ENCODE measurements at regions not wholly inside any gene's neighbourhood (a gene's known extent, or its start where the extent isn't known, plus 50 kb on each side); places are given as distances from the start of the nearest gene placed in this dataset.
"Not testable (repeated sequence)": the region's sequence is repeated elsewhere in the genome, so short reads cannot be mapped to it uniquely, and the experiment has no call there.

GRCh38 chr6:8170754-8171153 is 68.4 kb upstream of the EEF1E1 start:
- H3K9me3 ChIP-seq (ENCODE audit: low read depth), result no peaks in the 10 kb centered on the region
- no peaks in the 10 kb centered on the region for H3K4me1 ChIP-seq (ENCODE audit: low read depth)
- H3K27me3 ChIP-seq, result no peaks in the 10 kb centered on the region
- no peak for TF ChIP-seq CTCF (IDR thresholded peaks at IDR 0.05; ENCODE audit: low read depth, low read length)
- no peak overlapping the region for H3K4me3 ChIP-seq
- no peak for DNase-seq (ENCODE audit: low read depth in 1 of 2, low spot score in 1 of 2)
- H3K36me3 ChIP-seq, result no peaks in the 10 kb centered on the region
- no peak overlapping the region for H3K27ac ChIP-seq

DNA sequence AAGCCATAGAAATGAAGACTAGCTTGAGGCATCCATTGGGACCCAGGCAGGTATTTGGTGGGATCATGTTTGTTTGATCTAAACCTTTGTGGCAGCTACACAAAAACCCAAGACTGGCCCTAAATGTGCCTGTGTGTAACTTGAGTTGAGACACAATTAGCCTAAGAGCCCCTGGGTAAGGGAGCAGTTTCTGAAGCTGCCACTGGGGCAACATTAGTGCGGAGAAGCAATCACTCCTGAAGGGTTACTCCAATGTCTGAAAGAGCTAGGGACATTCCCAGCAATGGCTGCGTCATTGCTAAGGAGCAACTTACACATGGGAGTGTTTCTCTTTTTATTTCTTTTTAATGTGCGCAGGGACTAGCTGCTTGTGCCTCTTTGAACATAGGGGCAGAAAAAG is 67.9 kb upstream of the EEF1E1 start:
- H3K27me3 ChIP-seq, result no peaks in the 10 kb centered on the region
- no peak for DNase-seq (ENCODE audit: low read depth in 1 of 2, low spot score in 1 of 2)
- no peaks in the 10 kb centered on the region for H3K36me3 ChIP-seq
- no peak for TF ChIP-seq CTCF (IDR thresholded peaks at IDR 0.05; ENCODE audit: low read depth, low read length)
- no peak overlapping the region for H3K4me3 ChIP-seq
- H3K9me3 ChIP-seq (ENCODE audit: low read depth), result no peaks in the 10 kb centered on the region
- no peaks in the 10 kb centered on the region for H3K4me1 ChIP-seq (ENCODE audit: low read depth)
- no peak overlapping the region for H3K27ac ChIP-seq

DNA sequence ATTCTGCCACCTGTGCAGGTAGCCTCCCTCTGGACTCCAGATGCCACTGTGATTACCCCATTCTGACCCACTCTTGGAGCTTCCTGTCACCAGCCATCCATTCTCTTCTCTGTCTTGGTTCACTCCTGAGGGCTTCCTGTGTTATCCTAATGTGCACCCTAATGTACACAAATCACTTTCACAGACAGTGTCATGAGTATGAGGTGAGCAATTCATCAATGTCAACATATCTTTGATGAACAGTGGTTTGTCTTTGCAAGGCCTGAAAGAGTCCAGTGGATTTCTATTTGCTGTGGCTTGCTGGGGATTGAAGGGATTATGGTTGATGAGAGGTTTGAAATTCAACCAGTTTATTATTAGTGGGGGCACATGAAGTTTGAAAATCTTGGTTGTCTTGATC is 63.8 kb upstream of the EEF1E1 start:
- no peak for TF ChIP-seq CTCF (IDR thresholded peaks at IDR 0.05; ENCODE audit: low read depth, low read length)
- DNase-seq (ENCODE audit: low read depth in 1 of 2, low spot score in 1 of 2), result no peak
- no peaks in the 10 kb centered on the region for H3K36me3 ChIP-seq
- no peaks in the 10 kb centered on the region for H3K4me1 ChIP-seq (ENCODE audit: low read depth)
- H3K4me3 ChIP-seq, result no peak overlapping the region
- H3K27ac ChIP-seq, result no peak overlapping the region
- no peaks in the 10 kb centered on the region for H3K27me3 ChIP-seq
- no peaks in the 10 kb centered on the region for H3K9me3 ChIP-seq (ENCODE audit: low read depth)

DNA sequence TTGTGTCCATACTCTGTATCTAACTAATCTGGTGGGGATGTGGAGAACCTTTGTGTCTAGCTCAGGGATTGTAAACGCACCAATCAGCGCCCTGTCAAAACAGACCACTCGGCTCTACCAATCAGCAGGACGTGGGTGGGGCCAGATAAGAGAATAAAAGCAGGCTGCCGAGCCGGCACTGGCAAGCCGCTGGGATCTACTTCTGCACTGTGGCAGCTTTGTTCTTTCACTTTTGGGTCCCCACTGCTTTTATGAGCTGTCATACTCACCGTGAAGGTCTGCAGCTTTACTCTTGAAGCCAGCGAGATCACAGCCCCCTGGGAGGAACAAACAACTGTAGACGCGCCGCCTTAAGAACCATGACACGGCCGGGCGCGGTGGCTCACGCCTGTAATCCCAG is 62.7 kb upstream of the EEF1E1 start:
- not testable (repeated sequence) for H3K36me3 ChIP-seq; H3K4me1 ChIP-seq (ENCODE audit: low read depth); H3K4me3 ChIP-seq; DNase-seq (ENCODE audit: low read depth in 1 of 2, low spot score in 1 of 2); H3K27ac ChIP-seq; H3K9me3 ChIP-seq (ENCODE audit: low read depth); H3K27me3 ChIP-seq

DNA sequence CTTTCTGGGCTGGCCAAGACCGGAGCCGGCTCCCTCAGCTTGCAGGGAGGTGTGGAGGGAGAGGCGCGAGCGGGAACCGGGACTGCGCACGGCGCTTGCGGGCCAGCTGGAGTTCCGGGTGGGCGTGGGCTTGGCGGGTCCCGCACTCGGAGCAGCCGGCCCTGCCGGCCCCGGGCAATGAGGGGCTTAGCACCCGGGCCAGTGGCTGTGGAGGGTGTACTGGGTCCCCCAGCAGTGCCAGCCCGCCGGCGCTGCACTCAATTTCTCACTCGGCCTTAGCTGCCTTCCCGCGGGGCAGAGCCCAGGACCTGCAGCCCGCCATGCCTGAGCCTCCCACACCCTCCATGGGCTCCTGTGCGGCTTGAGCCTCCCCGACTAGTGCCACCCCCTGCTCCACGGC is 61.9 kb upstream of the EEF1E1 start:
- DNase-seq (ENCODE audit: low read depth in 1 of 2, low spot score in 1 of 2); H3K4me3 ChIP-seq; H3K27me3 ChIP-seq; H3K4me1 ChIP-seq (ENCODE audit: low read depth); H3K9me3 ChIP-seq (ENCODE audit: low read depth); H3K27ac ChIP-seq; H3K36me3 ChIP-seq: not testable (repeated sequence)

DNA sequence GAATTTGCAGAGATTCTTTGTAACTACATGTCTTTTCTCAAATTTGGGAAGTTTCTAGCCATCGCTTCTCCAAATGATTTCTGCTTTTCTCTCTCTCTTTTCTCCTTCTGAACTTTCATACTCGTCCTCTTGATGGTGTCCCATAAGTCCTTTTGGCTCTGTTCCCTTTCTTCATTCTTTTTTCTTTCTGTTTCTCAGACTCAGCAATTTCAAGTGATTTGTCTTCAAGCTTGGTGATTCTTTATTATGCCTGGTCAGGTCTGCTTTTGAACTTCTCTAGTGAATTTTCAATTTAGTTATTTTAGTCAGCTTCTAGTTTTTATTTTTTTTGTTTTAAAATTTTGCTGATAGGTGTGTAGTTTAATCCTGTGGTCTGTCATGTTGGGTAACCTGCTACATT is 57.6 kb upstream of the EEF1E1 start:
- no peaks in the 10 kb centered on the region for H3K4me1 ChIP-seq (ENCODE audit: low read depth)
- no peak for TF ChIP-seq CTCF (IDR thresholded peaks at IDR 0.05; ENCODE audit: low read depth, low read length)
- no peak overlapping the region for H3K27ac ChIP-seq
- DNase-seq (ENCODE audit: low read depth in 1 of 2, low spot score in 1 of 2), result no peak
- no peak overlapping the region for H3K4me3 ChIP-seq
- H3K27me3 ChIP-seq, result no peaks in the 10 kb centered on the region
- H3K9me3 ChIP-seq (ENCODE audit: low read depth), result no peaks in the 10 kb centered on the region
- no peaks in the 10 kb centered on the region for H3K36me3 ChIP-seq

DNA sequence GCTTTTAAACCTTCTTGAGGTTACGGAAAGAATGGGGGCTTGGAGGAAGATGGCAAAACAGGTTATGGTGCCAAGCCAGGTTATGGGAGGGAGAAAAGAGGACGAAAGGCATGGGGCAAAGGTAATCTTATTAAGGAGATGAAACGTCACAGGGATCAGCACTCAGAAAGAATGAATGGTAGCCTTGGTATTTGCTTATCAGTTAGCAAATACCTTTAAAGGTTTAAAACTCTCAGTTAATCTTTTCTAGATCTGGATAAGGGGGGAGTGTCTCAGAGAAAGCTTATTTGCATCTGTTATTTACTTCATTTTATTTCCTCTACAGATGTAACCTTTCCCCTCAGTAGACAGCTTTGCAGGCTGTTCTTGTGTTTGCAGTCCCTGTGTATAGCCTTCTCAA is 55.5 kb upstream of the EEF1E1 start:
- no peak overlapping the region for H3K27ac ChIP-seq
- H3K36me3 ChIP-seq, result no peaks in the 10 kb centered on the region
- DNase-seq (ENCODE audit: low read depth in 1 of 2, low spot score in 1 of 2), result no peak
- no peak for TF ChIP-seq CTCF (IDR thresholded peaks at IDR 0.05; ENCODE audit: low read depth, low read length)
- H3K27me3 ChIP-seq, result no peaks in the 10 kb centered on the region
- no peaks in the 10 kb centered on the region for H3K9me3 ChIP-seq (ENCODE audit: low read depth)
- no peaks in the 10 kb centered on the region for H3K4me1 ChIP-seq (ENCODE audit: low read depth)
- no peak overlapping the region for H3K4me3 ChIP-seq
